Transverse colon (tissue), 4 donors: ENCODE measurements at regions not wholly inside any gene's neighbourhood (a gene's known extent, or its start where the extent isn't known, plus 50 kb on each side); places are given as distances from the start of the nearest gene placed in this dataset.

Source experiments
- EP300 ChIP-seq: sonication (generic); formaldehyde crosslinking; IDR thresholded peaks from one replicate; pipeline ENCODE4 v1.6.1; 2017; ENCODE audit warnings: antibody characterized with exemption, low read depth
- POLR2A ChIP-seq: fragments of 450-650 bp; IDR thresholded peaks from one replicate; pipeline ENCODE4 v1.6.1; 2016; ENCODE audit warnings: antibody characterized with exemption, mild to moderate bottlenecking, moderate library complexity
- POLR2AphosphoS5 ChIP-seq, 3 donors: sonication (generic); formaldehyde crosslinking; IDR thresholded peaks; one replicate each; pipeline ENCODE4 v1.6.1; 2016; ENCODE audit warnings: antibody characterized with exemption in 3 of 3
- TF ChIP-seq, protein P1 (sequence below), 5 experiments: fragments of 200-600 bp in 3 of 5; fragments of 450-650 bp in 2 of 5; sonication (generic) in 3 of 5; IDR thresholded peaks; 1 replicate in 2 of 5; 2 replicates in 3 of 5; pipeline ENCODE4 v1.5.1; 2016 to 2017; ENCODE audit warnings: antibody characterized with exemption in 5 of 5, inconsistent platforms in 3 of 5, mild to moderate bottlenecking in 2 of 5, moderate library complexity in 1 of 5

DNA sequence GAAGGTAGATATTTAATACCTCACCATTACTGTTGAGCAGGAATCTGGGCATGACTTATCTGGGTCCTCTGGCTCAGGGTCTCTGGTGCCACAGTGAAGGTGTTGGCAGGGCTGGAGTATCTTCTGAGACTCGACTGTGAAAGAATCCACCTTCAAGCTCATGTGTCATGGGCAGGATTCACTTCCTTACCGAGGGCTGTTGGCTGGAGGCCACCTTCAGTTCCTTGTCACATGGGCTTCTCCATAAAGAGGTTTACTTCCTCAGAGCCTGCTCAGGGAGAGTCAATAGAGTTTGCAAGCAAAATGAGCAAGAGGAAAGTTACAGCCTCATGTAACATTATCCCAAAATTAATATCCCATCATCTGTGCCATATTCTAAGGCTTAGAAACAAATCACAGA, 459.5 kb downstream of the NR2F2 start:
- TF ChIP-seq, protein P1, sequence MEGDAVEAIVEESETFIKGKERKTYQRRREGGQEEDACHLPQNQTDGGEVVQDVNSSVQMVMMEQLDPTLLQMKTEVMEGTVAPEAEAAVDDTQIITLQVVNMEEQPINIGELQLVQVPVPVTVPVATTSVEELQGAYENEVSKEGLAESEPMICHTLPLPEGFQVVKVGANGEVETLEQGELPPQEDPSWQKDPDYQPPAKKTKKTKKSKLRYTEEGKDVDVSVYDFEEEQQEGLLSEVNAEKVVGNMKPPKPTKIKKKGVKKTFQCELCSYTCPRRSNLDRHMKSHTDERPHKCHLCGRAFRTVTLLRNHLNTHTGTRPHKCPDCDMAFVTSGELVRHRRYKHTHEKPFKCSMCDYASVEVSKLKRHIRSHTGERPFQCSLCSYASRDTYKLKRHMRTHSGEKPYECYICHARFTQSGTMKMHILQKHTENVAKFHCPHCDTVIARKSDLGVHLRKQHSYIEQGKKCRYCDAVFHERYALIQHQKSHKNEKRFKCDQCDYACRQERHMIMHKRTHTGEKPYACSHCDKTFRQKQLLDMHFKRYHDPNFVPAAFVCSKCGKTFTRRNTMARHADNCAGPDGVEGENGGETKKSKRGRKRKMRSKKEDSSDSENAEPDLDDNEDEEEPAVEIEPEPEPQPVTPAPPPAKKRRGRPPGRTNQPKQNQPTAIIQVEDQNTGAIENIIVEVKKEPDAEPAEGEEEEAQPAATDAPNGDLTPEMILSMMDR (IDR thresholded peaks at IDR 0.05), result no peak
- TF ChIP-seq POLR2A (no peak), POLR2AphosphoS5 (IDR thresholded peaks at IDR 0.05) (no peak), EP300 (no peak)
